HG02970 (cell line): ENCODE measurements at regions not wholly inside any gene's neighbourhood (a gene's known extent, or its start where the extent isn't known, plus 50 kb on each side); places are given as distances from the start of the nearest gene placed in this dataset.

Experiments used
- ATAC-seq: cut with Tn5 transposase; IDR thresholded peaks from one replicate; pipeline ENCODE4 v1.9.1; 2021; ENCODE audit warnings: mild to moderate bottlenecking, moderate library complexity, moderate number of reproducible peaks; ENCODE audit not compliant: unreplicated experiment, low FRiP score

DNA sequence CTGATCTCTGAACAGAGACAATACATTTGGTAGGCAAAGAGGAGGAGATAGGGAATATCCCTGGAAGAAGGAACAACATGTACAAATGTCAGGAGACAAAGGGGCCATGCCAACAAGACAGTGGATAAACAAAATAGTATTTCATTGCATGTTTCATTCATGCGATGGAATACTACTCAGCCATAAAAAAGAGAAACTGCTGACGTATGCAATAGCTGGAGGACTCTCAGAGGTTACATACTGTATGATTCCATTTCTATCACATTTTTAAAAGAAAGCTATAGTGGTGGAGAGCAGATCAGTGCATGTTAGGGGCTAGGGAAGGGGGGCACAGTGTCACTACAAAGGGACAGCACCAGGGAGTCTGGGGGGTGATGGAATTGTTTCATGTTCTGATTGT lies 572.9 kb upstream of the CADM1 start:
- ATAC-seq: no peak

DNA sequence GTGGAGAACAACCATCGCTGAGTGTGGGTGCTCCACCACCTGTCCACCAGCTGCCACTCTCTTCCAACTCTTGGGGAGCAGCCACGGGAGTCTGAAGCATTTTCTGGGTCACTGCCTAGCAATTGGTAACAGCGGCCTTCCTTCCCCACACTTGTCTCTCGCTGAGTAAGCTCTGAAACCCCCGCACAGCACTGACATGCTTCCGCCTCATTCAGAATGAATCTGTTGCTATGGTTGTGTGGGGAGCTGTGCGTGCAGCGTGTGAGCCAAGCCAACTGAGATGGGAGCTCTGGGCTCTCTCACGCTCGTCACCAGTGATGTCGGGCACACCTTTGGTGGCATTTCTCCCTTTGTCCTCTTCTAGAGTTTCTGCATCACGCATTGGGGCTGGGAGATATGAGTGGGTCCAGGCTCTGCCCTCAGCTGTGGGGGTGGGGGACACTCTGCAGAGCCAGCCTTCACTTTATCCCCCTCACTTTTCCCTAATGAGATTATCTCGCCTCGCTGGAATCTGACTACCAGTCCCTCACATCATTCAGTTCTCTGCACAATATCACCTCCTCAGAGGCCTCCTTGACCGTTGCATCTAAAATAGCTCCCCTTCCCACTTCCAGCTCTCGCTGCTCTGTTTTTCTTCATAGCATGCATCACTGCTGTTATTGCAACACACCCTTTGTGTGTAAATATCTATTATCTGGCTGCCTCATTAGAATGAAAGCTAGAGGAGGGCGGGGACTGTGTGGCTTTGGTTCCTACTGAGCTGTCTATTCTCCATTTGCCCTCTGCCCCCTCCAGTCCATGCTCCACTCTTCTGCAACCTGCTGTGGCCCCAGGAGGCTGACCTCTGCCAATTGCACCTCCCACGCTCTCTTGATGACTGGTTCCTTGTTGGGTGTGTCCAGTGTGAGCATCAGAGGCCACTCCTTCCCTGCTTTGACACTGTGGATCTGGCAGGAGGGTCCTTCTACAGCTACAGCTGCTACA lies 569.9 kb upstream of the CADM1 start:
- ATAC-seq: no peak

DNA sequence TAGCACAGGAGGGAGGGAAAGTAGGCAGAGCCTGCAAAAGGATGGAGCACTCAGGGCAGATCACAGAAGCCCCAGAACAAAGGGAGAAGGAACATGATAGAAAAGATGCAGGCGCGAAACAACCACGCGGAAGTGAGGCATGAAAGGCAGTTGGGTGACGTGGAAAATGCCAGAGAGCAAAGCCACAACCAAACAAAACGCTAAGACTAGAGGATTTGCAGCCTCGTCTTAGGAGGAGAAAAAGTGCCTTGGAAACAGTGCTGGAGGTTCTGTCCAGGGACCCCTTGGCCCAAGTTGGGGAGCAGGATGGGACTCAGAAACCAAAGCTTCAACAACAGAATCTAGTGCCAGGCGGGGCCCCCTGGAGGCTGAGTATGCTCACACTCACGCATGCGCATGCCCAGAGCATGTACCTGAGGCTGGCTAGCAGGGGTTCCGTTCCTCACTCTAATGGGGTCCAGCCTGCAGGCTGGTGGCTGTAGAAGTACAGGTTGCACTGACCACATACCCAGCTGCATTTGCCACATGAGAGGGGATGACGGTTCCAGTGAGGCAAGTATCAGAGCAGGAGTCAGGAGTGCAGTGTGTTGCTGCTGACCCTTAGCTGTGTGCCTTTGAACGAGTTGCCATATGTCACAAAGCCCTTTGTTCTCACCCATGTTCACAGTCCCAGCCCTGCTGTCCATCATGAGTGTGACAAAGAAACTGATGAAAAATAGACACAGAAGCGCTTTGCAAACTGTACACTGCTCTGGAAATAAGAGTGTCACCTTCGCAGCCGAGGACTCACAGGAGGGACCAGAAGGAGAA lies 568.6 kb upstream of the CADM1 start:
- ATAC-seq: no peak

DNA sequence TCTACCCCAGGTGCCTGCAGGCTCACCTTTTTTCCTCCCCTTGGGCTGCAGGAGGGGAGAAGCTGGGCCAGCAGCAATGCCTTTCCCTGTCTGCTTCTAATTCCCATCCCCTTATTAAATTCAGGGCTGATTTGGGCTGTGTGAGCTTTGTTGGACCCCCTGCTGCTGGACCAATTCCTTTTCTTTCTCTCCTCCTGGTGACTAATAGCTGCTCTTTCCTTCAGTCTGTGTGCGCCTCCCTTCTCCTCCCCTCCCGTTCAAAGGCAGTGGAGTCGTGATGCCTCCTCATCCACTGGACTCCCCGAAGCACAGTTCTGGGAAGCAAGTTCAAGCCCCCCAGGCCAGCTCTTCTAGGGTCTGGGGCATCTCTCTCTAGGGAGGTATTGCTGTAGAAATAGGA lies 567.9 kb upstream of the CADM1 start:
- no peak for ATAC-seq

DNA sequence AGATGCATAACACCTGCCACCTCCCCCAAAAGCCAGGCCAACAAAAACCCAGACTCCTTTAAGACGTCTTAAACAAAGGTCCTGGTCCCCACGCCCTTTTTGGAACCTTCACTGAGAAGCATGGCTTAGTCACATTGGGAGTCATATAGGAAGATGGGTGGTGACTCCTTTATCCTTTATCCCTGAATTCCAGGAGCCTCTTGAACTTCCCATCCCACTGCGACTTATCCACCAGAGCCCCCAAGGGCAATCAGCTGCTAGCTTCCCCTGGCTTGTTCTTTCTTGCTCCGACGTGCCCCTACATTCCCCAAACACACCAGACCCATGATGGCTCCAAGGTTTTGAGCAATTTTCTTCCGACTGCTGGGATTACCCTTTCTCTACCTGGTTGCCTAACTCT lies 567.0 kb upstream of the CADM1 start:
- ATAC-seq: no peak

DNA sequence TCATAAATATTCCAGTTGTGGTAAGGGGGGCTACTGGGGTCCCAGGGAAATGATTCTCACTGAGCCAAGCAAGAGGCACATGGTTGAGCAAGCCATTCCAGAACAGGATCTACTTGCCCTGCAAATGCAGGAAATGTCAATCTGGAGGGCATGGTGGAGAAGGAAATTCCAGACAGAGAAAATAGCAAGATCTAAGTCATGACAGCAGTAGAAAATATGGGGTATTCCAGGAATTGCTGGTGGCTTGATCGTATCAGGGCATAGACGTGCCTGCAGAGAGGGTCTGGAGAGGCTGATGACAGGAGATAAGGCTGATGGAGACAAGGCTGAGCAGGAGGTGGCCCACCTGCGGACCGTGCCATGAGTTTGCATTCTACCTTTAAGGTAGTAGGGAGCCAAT lies 566.3 kb upstream of the CADM1 start:
- no peak for ATAC-seq

DNA sequence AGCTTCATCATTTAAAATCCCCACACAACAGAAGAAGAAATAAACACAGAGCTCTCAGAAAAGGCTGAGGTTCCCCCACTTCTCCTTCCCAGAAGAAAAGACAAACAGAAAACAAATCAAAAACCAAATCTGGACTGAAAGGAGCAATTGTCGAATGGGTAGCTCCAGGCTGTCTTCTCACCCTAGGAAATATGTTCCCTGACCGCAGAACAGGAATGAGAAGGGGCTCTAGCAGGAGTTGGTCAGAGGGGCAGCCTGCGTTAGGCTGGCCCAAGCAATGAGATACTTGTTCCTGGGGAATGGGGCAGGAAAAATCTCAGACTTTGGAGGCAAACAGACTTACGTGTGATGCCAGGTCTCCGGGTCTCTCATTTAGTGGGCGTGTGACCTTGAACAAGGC lies 562.6 kb upstream of the CADM1 start:
- no peak for ATAC-seq

DNA sequence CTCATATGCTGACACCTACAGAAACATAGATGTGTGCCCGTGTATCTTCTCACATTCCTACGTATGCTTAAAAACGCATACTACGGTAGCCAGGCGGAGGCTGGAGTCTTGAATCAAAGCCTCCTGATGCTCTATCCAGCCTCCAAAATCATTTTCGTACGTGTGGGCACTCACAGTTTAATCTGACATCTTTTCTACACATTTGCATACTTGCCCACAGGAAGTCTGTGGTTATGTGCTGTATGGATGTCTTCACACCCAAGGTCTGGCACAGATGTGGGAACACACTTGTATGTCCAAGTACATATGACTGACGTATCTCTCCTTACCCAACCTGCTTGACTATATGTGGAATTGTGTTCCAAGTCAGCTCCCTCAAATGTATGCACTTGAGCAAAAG lies 561.8 kb upstream of the CADM1 start:
- ATAC-seq: no peak

DNA sequence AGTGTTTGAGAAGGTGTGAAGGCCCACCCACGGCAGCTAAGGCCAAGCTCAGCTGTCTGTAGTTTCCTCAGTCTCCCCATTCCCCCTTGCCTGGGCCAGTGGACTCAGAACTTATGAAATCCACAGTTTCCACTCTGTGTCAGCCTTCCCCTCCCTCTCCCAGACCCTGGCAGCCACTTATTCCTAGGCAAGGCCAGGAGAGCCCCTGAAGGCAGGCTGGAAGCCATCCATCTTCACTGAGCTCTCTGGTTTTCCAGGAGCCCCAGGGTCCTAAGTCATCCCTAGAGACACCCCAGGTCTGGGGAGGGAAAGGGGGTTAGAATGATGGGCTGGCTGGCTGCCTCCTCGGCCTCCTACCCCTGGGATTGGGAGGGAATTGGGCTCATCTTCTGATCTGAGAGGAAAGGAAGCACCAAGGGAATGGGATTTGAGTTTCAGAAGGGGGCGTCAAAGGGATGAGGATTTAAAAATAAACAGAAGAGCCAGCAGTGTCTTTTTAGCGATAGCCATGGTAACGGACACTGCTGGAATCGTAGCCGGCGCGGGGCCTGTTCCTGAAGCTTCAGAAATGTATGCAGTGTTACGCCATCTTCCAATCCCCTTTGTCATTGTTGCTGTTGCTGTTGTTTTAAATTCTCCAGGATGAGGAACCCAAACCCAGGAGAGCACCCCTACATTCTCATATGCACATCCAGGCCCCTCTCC lies 561.1 kb upstream of the CADM1 start:
- no peak for ATAC-seq

DNA sequence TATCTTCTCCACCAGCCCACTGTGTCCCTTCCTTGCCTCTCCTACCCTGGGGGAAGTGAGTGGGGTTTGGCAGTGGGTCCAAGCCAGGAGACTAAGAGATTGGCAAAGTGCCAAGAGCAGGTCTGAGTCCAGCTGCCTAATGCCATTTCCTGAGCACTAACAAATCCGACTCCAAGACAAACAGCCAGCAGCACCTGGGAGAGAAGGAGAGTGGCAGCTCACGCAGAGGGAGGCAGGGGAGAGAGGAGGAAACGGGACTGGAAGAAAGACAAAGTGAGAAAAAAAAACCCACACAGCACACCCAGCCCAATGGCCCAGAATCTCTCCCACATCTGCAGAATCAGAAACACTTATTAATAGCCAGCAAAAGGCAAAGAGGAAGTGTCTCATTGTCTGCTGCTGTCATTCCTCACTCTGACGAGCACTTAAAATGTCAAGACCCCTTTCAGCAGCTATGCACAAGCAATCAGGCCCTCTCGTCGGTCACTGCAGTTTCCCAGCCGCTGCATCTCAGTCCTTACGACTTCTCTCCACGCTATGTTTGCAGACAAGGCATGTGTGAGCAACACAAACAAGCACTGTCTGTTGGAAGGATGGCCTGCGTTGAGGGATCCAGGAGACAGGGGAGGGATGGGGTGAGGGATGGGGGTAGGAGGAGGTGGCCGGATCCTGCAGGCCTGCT lies 558.4 kb upstream of the CADM1 start:
- ATAC-seq: no peak

DNA sequence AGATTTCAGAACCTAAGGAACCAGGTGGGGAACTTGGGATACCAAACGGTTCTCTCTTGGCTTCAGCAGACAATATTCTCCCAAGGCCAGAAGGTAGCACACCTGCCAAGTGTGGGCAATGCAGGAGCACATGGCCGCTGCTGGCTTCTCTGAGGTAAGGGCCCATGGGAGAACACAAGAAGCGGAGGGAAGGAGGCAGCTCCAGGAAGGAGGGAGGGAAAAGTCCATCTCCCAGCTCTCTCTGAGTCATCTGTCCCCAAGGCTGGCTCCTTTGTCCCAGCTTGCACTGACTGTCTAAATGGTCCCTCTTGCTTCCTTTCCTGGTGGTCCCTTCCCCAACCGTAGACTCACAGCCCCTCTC lies 557.9 kb upstream of the CADM1 start:
- ATAC-seq: no peak

DNA sequence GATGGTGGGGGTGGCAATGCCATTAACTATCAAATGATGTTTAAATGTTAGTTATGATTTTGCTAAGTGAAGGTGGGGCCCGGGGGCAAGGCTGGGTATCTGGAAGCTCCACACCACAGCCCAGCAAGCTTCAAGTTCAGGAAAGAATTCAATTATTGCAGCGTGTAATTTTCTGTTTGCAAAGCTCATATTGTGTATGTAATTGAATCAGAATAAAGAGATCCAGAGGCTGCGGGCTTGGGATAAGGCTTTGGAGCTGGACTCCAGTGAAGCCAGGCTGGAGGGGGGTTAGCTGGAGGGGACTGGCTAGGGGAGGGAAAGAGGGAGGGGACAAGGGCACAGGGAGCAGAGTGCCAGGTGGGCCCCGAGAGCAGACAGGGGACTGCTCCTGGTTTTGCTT lies 557.1 kb upstream of the CADM1 start:
- ATAC-seq: no peak

DNA sequence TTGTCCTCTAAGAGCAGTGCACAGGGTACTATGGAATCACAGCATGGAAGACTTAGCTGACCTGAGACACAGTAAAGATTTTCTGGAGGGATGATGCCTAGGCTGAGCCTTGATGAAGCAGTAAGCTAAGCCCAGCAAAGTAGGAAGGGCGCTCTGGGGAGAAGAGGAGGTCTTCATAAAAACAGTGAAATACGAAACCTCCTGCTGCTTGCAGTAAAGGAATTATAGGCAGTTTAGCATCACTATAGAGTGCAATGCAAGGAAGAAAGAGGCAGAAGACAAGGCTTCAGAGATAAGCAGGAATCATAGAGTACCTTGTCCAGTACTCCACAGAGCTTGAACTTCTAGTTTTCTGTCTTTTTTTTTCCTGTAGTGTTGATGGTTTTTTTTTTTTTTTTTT lies 555.7 kb upstream of the CADM1 start:
- ATAC-seq: no peak

DNA sequence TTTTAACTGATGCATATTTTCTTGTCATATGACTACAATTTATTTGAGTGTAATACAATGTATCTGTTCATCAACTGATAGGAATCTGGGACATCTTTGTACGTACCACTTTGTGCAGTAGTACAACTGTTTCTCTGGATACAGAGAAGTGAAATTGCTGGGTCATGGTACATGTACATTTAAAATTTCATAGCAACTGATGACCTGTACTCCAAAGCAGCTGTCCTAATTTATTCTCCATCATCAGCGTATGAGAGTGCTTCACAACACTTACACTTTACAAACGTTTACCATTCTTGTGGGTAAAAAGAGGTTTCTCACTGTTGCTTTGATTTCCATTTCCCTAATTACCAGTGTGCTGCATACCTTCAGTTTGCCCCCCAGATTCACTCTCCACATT lies 552.8 kb upstream of the CADM1 start:
- no peak for ATAC-seq

DNA sequence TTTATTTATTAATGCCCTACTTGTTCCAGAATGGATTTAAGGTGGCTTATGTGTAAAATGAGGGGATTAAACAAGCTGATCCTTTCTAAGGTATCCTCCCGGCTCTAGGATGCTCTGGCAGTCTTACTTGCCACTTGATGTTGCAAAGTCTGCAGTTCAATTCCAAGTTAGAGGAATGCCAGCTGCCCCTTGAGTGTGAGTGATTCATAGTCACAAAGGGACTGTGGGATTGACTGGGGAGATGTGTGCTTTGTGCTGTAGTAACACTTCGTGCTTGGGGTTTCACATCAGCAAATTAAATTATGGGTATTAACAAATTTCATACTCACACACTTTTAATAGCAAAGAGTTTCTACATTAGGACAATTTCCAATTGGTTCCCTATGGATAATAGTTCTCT lies 550.8 kb upstream of the CADM1 start:
- no peak for ATAC-seq

DNA sequence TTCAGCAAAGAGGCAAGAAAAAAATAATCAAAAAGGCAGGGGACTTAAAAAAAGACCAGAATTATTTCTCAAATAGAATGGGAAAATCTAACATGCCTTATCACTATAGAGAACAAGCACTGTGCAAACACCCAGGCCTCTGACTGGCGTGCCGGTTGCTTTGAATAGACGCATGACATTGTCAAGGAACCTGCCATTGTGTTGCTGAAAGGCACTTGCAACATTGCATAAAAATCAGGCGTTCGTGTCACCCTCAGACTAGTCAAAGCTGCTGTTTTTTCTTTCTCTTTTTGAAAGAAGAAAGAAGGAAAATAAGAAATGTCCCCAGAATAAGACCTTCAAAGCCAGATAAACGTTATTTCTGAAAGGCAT lies 549.3 kb upstream of the CADM1 start:
- no peak for ATAC-seq

DNA sequence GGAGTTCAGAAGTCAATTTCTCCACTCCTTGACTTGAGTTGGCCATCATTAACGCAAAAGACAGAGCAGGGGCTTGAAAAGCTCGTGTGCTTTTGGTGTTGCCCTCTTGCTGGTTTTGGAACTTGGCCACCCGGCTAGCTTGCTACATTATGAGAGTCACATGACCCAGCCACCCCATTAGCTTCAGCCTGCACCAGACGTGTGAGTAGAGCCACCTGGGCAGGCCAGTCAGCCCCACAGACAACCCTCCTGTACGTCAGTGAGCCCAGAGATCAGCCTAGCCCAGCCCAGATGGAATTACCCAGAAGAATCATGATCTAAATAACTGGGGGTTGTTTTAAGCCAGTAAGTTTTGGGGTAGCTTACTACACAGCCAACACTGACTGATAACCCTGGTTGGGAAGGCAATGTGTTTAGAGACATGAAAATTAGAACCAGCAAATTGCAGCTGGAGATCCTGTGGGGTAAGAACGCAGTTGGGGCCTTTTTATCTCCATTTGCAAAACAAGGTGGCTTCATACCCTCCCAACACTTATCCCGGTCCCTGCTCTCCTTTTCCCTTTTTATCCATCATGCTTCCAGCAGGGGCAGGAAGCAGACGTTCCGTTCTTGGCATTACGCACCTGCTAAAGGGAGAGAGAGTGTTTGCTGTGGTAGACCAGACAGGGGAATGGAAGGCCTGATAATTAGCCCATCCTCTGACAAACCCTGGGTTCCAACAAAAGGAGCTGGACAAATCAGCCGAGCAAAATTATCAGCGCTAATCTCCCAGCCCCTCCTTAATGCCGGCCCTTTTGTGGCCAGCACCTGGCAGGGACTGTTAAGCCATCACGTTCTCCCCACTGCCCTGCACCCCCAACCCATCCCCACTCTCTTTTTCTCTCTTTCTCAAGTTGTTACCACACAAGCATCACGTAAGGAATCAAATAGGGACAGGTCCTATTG lies 548.7 kb upstream of the CADM1 start:
- ATAC-seq: no peak

DNA sequence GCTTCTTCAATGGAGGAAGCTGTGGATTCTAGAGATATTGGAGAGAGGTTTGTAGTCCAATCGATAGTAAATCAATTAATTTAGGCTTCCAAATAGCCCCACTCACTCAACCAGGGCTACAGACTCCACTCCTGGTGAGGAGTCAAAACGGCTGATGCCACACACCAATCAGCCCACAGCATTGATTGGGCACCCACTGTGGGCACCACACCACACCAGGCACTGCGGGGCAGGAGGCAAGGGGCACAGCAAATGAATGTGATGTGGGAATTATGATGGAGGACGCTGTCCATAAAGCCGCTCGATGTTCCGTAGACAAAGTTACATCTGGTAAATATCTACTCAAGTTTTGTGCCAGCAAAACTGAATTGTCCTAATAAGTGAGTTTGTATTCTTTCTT lies 547.3 kb upstream of the CADM1 start:
- no peak for ATAC-seq

DNA sequence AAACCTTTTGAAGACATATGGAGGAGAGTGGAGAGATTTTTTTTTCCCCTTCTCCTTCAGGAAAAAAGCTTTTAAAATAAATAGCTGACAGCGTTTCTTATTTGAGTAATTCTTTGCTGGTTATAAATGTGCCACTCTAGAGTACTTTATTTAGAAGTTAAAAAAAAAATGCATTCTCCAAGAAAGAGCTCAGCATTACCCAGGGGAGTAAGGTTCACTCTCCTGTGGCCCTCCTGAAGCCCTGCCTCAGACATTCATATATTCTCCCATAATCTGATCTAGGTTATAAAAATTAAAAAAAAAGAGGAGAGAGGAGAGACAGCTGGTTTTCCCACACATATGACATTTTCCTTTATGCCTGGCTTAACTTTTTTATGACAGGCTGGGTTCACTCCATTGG lies 545.2 kb upstream of the CADM1 start:
- ATAC-seq: no peak

DNA sequence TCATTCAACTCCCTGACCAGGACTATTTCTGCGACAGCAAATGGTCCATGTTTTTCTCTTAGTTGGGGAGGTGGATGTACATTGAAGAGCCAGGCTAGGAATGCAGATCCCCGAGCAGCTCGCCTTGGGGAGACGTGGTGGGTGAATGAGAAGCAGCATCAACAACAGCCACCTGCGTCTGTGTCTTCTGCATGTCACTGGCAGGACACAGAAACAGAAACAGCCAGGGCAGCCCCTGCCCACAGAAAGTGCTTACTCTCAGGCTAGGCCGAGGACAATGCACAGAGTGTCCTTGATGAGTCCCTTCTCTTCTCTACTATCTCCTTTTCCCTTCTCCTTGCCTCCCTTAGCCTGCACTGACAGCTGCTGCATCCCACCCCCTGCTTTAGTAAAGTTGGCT lies 541.9 kb upstream of the CADM1 start:
- no peak for ATAC-seq
